ENCODE measurements at regions not wholly inside any gene's neighbourhood (a gene's known extent, or its start where the extent isn't known, plus 50 kb on each side); places are given as distances from the start of the nearest gene placed in this dataset.

- Histone ChIP-seq H3K27ac (no peak overlapping the region), H3K4me3 (no peak overlapping the region)
- no peak for TF ChIP-seq CTCF (IDR thresholded peaks at IDR 0.05)
- no peak for DNase-seq (ENCODE audit: low spot score)
These were observed 1370.7 kb upstream of the CDH2 start for GRCh38 chr18:29547626-29548025.

- no peak overlapping the region for H3K27ac ChIP-seq
- no peak overlapping the region for H3K4me3 ChIP-seq
- TF ChIP-seq CTCF (IDR thresholded peaks at IDR 0.05): no peak
- no peak for DNase-seq (ENCODE audit: low spot score)
These were observed 1363.6 kb upstream of the CDH2 start for GRCh38 chr18:29540548-29540947.

GRCh38 chr18:29531746-29532145 is 1354.8 kb upstream of the CDH2 start:
- no peak for TF ChIP-seq CTCF (IDR thresholded peaks at IDR 0.05)
- Histone ChIP-seq H3K27ac (no peak overlapping the region), H3K4me3 (no peak overlapping the region)

GRCh38 chr18:29523371-29523770 is 1346.4 kb upstream of the CDH2 start:
- Histone ChIP-seq H3K27ac (no peak overlapping the region), H3K4me3 (no peak overlapping the region)
- DNase-seq (ENCODE audit: low spot score): no peak
- TF ChIP-seq CTCF (IDR thresholded peaks at IDR 0.05): no peak

More at GRCh38 chr18:29531746-29532145, 1354.8 kb upstream of the CDH2 start:
- DNase-seq (ENCODE audit: low spot score): no peak

- TF ChIP-seq CTCF (IDR thresholded peaks at IDR 0.05): no peak
- DNase-seq (ENCODE audit: low spot score): no peak
- H3K27ac ChIP-seq: no peak overlapping the region
- H3K4me3 ChIP-seq: no peak overlapping the region
These were observed 1335.8 kb upstream of the CDH2 start for GRCh38 chr18:29512761-29513160.

GRCh38 chr18:29512203-29512602 is 1335.3 kb upstream of the CDH2 start:
- H3K27ac ChIP-seq: no peak overlapping the region
- TF ChIP-seq CTCF (IDR thresholded peaks at IDR 0.05): no peak
- DNase-seq (ENCODE audit: low spot score): no peak
- H3K4me3 ChIP-seq: no peak overlapping the region

GRCh38 chr18:29501952-29502351 is 1325.0 kb upstream of the CDH2 start:
- no peak for DNase-seq (ENCODE audit: low spot score)
- no peak for TF ChIP-seq CTCF (IDR thresholded peaks at IDR 0.05)
- Histone ChIP-seq H3K4me3 (no peak overlapping the region), H3K27ac (no peak overlapping the region)
